K562 (cell line): ENCODE measurements at regions not wholly inside any gene's neighbourhood (a gene's known extent, or its start where the extent isn't known, plus 50 kb on each side); places are given as distances from the start of the nearest gene placed in this dataset.

ENCODE experiments used
- ATAC-seq: fragments of 200-7000 bp; cut with Tn5 transposase; 3 replicates; pipeline ENCODE4 v1.9.1; 2020; ENCODE audit warnings: moderate library complexity
- BruUV-seq: library from RNA; stranded (reverse); fragments of 400-500 nt; replicated peaks from 2 replicates; lab custom pipeline; 2021; lab: Mats Ljungman, UMichigan
- CTCF ChIA-PET: fragments of 300-600 bp; formaldehyde crosslinking; extraction: SDS; loops from one replicate; lab custom pipeline; 2021; ENCODE audit warnings: low intra/inter-chr PET ratio; lab: Yijun Ruan, JAX
- POLR2A ChIA-PET: fragments of 300-600, 350-650 bp; sonication (Branson Sonifier 250); formaldehyde crosslinking; extraction: SDS; loops from one replicate; lab custom pipeline; 2021; ENCODE audit warnings: antibody characterized with exemption, inconsistent platforms; lab: Yijun Ruan, JAX
- DNase-seq, 4 experiments: peaks; one replicate each; pipeline versions ENCODE4 v3.0.0 to v3.0.0-alpha.2; 2011 to 2018; ENCODE audit warnings: low spot score in 3 of 4, mixed read lengths in 3 of 4; ENCODE audit errors: extremely low read depth in 1 of 4
- FAIRE-seq: peaks from 2 replicates; lab custom pipeline; 2011; peaks lifted over from hg19 to GRCh38; lab: Jason Lieb, UNC
- H2AFZ ChIP-seq: 2 replicates; pipeline ENCODE4 v1.6.0; 2011; ENCODE audit warnings: low read depth, low read length, control low read depth, inconsistent platforms
- H3K27ac ChIP-seq: fragments of 200-600 bp; 3 replicates; pipeline ENCODE4 v1.8.0; 2011; ENCODE audit warnings: low read depth, mild to moderate bottlenecking, control low read depth, inconsistent platforms, low read length, moderate library complexity, mixed read lengths; ENCODE audit errors: extremely low read depth
- H3K27me3 ChIP-seq, 2 experiments: fragments of 300-600 bp in 1 of 2; 2 replicates in 1 of 2; 3 replicates in 1 of 2; pipeline versions ENCODE4 v1.6.0 to v1.8.0; 2011; ENCODE audit warnings: inconsistent platforms in 2 of 2, low read length in 2 of 2, mild to moderate bottlenecking in 1 of 2, mixed read lengths in 1 of 2, moderate library complexity in 1 of 2; ENCODE audit not compliant: control insufficient read depth in 2 of 2, insufficient read depth in 2 of 2
- H3K36me3 ChIP-seq: fragments of 300-600 bp; 3 replicates; pipeline ENCODE4 v1.8.0; 2011; ENCODE audit warnings: mild to moderate bottlenecking, low read length, inconsistent platforms; ENCODE audit not compliant: control insufficient read depth, insufficient read depth
- H3K4me1 ChIP-seq, 2 experiments: fragments of 200-600 bp in 1 of 2; replicated peaks in 1 of 2; 2 replicates in 1 of 2; 3 replicates in 1 of 2; pipeline versions ENCODE4 v1.5.1 to v1.8.0; 2011; ENCODE audit warnings: inconsistent platforms in 2 of 2, low read length in 2 of 2, mild to moderate bottlenecking in 1 of 2, mixed read lengths in 1 of 2, moderate library complexity in 1 of 2; ENCODE audit not compliant: control insufficient read depth in 2 of 2, insufficient read depth in 2 of 2
- H3K4me2 ChIP-seq: 2 replicates; pipeline ENCODE4 v1.6.1; 2011; ENCODE audit warnings: low read length, control low read depth, inconsistent platforms, mixed read lengths; ENCODE audit not compliant: insufficient read depth
- H3K4me3 ChIP-seq: fragments of 200-600 bp; sonication (generic), shearing (Covaris generic); 2 replicates; pipeline ENCODE4 v1.5.1; 2016; ENCODE audit warnings: control low read depth, inconsistent platforms
- H3K79me2 ChIP-seq: fragments of 200-600 bp; 3 replicates; pipeline ENCODE4 v1.8.0; 2011; ENCODE audit warnings: low read length, inconsistent platforms; ENCODE audit not compliant: control insufficient read depth, insufficient read depth
- H3K9ac ChIP-seq, 2 experiments: 2 replicates each; pipeline versions ENCODE4 v1.6.0 to v1.6.1; 2011; ENCODE audit warnings: low read depth in 2 of 2, low read length in 2 of 2, control low read depth in 1 of 2, inconsistent platforms in 1 of 2, mild to moderate bottlenecking in 1 of 2, mixed read lengths in 1 of 2; ENCODE audit not compliant: insufficient read depth in 1 of 2
- H3K9me1 ChIP-seq: one replicate; pipeline ENCODE4 v1.6.0; 2011; ENCODE audit warnings: inconsistent platforms, mild to moderate bottlenecking, low read length, moderate library complexity; ENCODE audit not compliant: control insufficient read depth, insufficient read depth
- H3K9me3 ChIP-seq: replicated peaks from 2 replicates; pipeline ENCODE4 v1.5.1; 2011; ENCODE audit warnings: low read depth, low read length, inconsistent platforms; ENCODE audit not compliant: control insufficient read depth, insufficient read depth
- H4K20me1 ChIP-seq: replicated peaks from 2 replicates; pipeline ENCODE4 v1.6.1; 2011; ENCODE audit warnings: low read length, inconsistent platforms, mixed read lengths; ENCODE audit not compliant: control insufficient read depth, insufficient read depth
- CSDE1 ChIP-seq, 2 experiments: fragments of 450-650 bp; IDR thresholded peaks; 2 replicates each; pipeline ENCODE4 v1.6.1; 2016; ENCODE audit warnings: mild to moderate bottlenecking in 1 of 2
- CXXC5 ChIP-seq: fragments of 250-450 bp; sonication (Bioruptor Pico); IDR thresholded peaks from 2 replicates; pipeline ENCODE4 v1.8.0; 2022; ENCODE audit warnings: inconsistent platforms, mild to moderate bottlenecking, moderate library complexity
- HDAC1 ChIP-seq, 2 experiments: fragments of 450-650 bp; IDR thresholded peaks; 2 replicates each; pipeline ENCODE4 v1.6.1; 2016 to 2017; ENCODE audit warnings: inconsistent platforms in 1 of 2, mild to moderate bottlenecking in 1 of 2, moderate library complexity in 1 of 2
- HMG20A ChIP-seq: fragments of 450-650 bp; formaldehyde crosslinking; conservative IDR thresholded peaks from 2 replicates; pipeline ENCODE4 v1.4.0; 2020; ENCODE audit warnings: mild to moderate bottlenecking, mixed read lengths
- HSF4 ChIP-seq: fragments of 250-450 bp; sonication (Bioruptor Pico); IDR thresholded peaks from 2 replicates; pipeline ENCODE4 v2.1.2; 2022; ENCODE audit warnings: mild to moderate bottlenecking, moderate library complexity, borderline replicate concordance
- IFI16 ChIP-seq: fragments of 250-450 bp; sonication (Bioruptor Pico); IDR thresholded peaks from 2 replicates; pipeline ENCODE4 v2.1.2; 2022; ENCODE audit warnings: mild to moderate bottlenecking, inconsistent platforms
- LCOR ChIP-seq: sonication (generic); formaldehyde crosslinking; IDR thresholded peaks from 2 replicates; pipeline ENCODE4 v1.8.0; 2022; ENCODE audit warnings: mild to moderate bottlenecking, missing genetic modification reagents
- NFXL1 ChIP-seq: fragments of 450-650 bp; formaldehyde crosslinking; IDR thresholded peaks from 2 replicates; pipeline ENCODE4 v1.4.0; 2021; ENCODE audit warnings: mild to moderate bottlenecking
- NUFIP1 ChIP-seq: fragments of 450-650 bp; IDR thresholded peaks from 2 replicates; pipeline ENCODE4 v1.6.1; 2018; ENCODE audit not compliant: partially characterized antibody
- POLR2AphosphoS2 ChIP-seq: IDR thresholded peaks from 2 replicates; pipeline ENCODE4 v1.6.1; 2012; ENCODE audit warnings: low read length, improper control_type of control experiment
- SMAD3 ChIP-seq: fragments of 450-650 bp; formaldehyde crosslinking; conservative IDR thresholded peaks from 2 replicates; pipeline ENCODE4 v1.4.0; 2020; ENCODE audit warnings: mild to moderate bottlenecking
- SMAD4 ChIP-seq: fragments of 250-450 bp; sonication (Bioruptor Pico); conservative IDR thresholded peaks from 2 replicates; pipeline ENCODE4 v1.8.0; 2021; ENCODE audit warnings: inconsistent platforms, mild to moderate bottlenecking, moderate library complexity
- SRSF7 ChIP-seq: fragments of 200-400 bp; formaldehyde crosslinking; optimal IDR thresholded peaks from 2 replicates; pipeline ENCODE3; 2017; ENCODE audit warnings: mild to moderate bottlenecking, low read depth, low read length
- ZC3H4 ChIP-seq: sonication (generic); formaldehyde crosslinking; IDR thresholded peaks from 2 replicates; pipeline ENCODE4 v1.9.0; 2021; ENCODE audit warnings: missing genetic modification reagents, borderline replicate concordance
- ZNF124 ChIP-seq: sonication (generic); formaldehyde crosslinking; IDR thresholded peaks from 2 replicates; pipeline ENCODE4 v1.8.1; 2022; ENCODE audit warnings: missing genetic modification reagents
- WGBS: fragments of 100-300 bp; shearing (Covaris generic); methylation state at CpG from one replicate; pipeline ENCODE4 v1.1.6; 2016; ENCODE audit warnings: low coverage, mixed read lengths; ENCODE audit not compliant: insufficient coverage; ENCODE audit errors: missing lambda C conversion rate; 5-methylcytosine and 5-hydroxymethylcytosine counted together
- in situ Hi-C: fragments of 300-500 bp; cut with MboI; formaldehyde crosslinking; loops from 4 replicates; pipeline ENCODE4 v1.15.0; 2018; ENCODE audit warnings: inconsistent platforms, mixed read lengths
- intact Hi-C: fragments of 100-400 bp; cut with micrococcal nuclease; formaldehyde crosslinking; loops from 2 replicates; pipeline ENCODE4 v1.14.2; 2022
- TF ChIP-seq, protein P1 (sequence below): fragments of 200-800 bp; sonication (Bioruptor generic); IDR thresholded peaks from 2 replicates; pipeline ENCODE4 v1.6.1; 2016; ENCODE audit warnings: missing genetic modification characterization, missing compliant biosample characterization

- CTCF ChIA-PET: no interaction called here
- TF ChIP-seq HMG20A (CRISPR knock-in tag) (no peak), HDAC1 (IDR thresholded peaks at IDR 0.05) (no peak), IFI16 (no peak), ZNF124 (CRISPR knock-in tag) (no peak), SMAD4 (CRISPR knock-in tag) (no peak), POLR2AphosphoS2 (no peak), SRSF7 (no peak), HSF4 (CRISPR knock-in tag) (no peak), NUFIP1 (no peak), CSDE1 (IDR thresholded peaks at IDR 0.05) (no peak), CXXC5 (no peak), SMAD3 (no peak), NFXL1 (CRISPR knock-in tag) (no peak), ZC3H4 (no peak), LCOR (no peak)
- TF ChIP-seq, protein P1, sequence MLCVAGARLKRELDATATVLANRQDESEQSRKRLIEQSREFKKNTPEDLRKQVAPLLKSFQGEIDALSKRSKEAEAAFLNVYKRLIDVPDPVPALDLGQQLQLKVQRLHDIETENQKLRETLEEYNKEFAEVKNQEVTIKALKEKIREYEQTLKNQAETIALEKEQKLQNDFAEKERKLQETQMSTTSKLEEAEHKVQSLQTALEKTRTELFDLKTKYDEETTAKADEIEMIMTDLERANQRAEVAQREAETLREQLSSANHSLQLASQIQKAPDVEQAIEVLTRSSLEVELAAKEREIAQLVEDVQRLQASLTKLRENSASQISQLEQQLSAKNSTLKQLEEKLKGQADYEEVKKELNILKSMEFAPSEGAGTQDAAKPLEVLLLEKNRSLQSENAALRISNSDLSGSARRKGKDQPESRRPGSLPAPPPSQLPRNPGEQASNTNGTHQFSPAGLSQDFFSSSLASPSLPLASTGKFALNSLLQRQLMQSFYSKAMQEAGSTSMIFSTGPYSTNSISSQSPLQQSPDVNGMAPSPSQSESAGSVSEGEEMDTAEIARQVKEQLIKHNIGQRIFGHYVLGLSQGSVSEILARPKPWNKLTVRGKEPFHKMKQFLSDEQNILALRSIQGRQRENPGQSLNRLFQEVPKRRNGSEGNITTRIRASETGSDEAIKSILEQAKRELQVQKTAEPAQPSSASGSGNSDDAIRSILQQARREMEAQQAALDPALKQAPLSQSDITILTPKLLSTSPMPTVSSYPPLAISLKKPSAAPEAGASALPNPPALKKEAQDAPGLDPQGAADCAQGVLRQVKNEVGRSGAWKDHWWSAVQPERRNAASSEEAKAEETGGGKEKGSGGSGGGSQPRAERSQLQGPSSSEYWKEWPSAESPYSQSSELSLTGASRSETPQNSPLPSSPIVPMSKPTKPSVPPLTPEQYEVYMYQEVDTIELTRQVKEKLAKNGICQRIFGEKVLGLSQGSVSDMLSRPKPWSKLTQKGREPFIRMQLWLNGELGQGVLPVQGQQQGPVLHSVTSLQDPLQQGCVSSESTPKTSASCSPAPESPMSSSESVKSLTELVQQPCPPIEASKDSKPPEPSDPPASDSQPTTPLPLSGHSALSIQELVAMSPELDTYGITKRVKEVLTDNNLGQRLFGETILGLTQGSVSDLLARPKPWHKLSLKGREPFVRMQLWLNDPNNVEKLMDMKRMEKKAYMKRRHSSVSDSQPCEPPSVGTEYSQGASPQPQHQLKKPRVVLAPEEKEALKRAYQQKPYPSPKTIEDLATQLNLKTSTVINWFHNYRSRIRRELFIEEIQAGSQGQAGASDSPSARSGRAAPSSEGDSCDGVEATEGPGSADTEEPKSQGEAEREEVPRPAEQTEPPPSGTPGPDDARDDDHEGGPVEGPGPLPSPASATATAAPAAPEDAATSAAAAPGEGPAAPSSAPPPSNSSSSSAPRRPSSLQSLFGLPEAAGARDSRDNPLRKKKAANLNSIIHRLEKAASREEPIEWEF (CRISPR knock-in tag): no peak
- TF ChIP-seq, all 486 proteins: peak for 0
These were observed 52.5 kb downstream of the GADD45G start for GRCh38 chr9:89657295-89657694.

More at GRCh38 chr9:89657295-89657694, 52.5 kb downstream of the GADD45G start:
- H3K9me3 ChIP-seq: no peaks in the 10 kb centered on the region
- H3K79me2 ChIP-seq: no peaks in the 10 kb centered on the region
- DNase-seq: no peak
- H3K4me1 ChIP-seq: no peaks in the 10 kb centered on the region; a peak in 1 of 5 replicates
- no peak overlapping the region for H2AFZ ChIP-seq
- no peak for ATAC-seq
- no peaks in the 10 kb centered on the region for H4K20me1 ChIP-seq
- H3K4me2 ChIP-seq: no peak overlapping the region
- intact Hi-C loops: no loop called here
- in situ Hi-C loops: no loop called here
- no peak overlapping the region for H3K9ac ChIP-seq
- H3K36me3 ChIP-seq: no peaks in the 10 kb centered on the region
- 8% methylated on average over 5 of the region's 5 CpGs for WGBS
- POLR2A ChIA-PET: no interaction called here
- no peak overlapping the region for H3K4me3 ChIP-seq
- no peaks in the 10 kb centered on the region for H3K9me1 ChIP-seq
- FAIRE-seq: no peak
- no peak overlapping the region for H3K27ac ChIP-seq
- no TSS peak for BruUV-seq
- H3K27me3 ChIP-seq: peaks cover 3 to 45% of the 10 kb centered on the region in 2 experiments; a peak in 3 of 5 replicates
